Osteoblast (primary cell): ENCODE measurements at regions not wholly inside any gene's neighbourhood (a gene's known extent, or its start where the extent isn't known, plus 50 kb on each side); places are given as distances from the start of the nearest gene placed in this dataset.

ENCODE experiments used
- DNase-seq: peaks from one replicate; pipeline ENCODE4 v3.0.0; 2011; ENCODE audit warnings: low spot score, mixed read lengths; ENCODE audit not compliant: insufficient read length; ENCODE audit errors: missing footprints
- H2AFZ ChIP-seq: 2 replicates; pipeline ENCODE4 v1.6.0; 2011; ENCODE audit warnings: mild to moderate bottlenecking, low read length
- H3K27ac ChIP-seq: 2 replicates; pipeline ENCODE4 v1.5.1; 2011; ENCODE audit warnings: mild to moderate bottlenecking, low read depth, low read length, moderate library complexity
- H3K27me3 ChIP-seq: 2 replicates; pipeline ENCODE4 v1.6.0; 2012; ENCODE audit warnings: mild to moderate bottlenecking, control low read depth, inconsistent platforms, low read length, moderate library complexity; ENCODE audit not compliant: insufficient read depth
- H3K36me3 ChIP-seq: 2 replicates; pipeline ENCODE4 v1.5.1; 2011; ENCODE audit warnings: mild to moderate bottlenecking, low read length, control low read depth, moderate library complexity; ENCODE audit not compliant: insufficient read depth
- H3K4me1 ChIP-seq: 2 replicates; pipeline ENCODE4 v1.5.1; 2011; ENCODE audit warnings: mild to moderate bottlenecking, low read length, control low read depth, moderate library complexity; ENCODE audit not compliant: insufficient read depth
- H3K4me2 ChIP-seq: 2 replicates; pipeline ENCODE4 v1.6.0; 2011; ENCODE audit warnings: mild to moderate bottlenecking, low read length; ENCODE audit not compliant: insufficient read depth
- H3K4me3 ChIP-seq: fragments of 200-600 bp; sonication (generic); 3 replicates; pipeline ENCODE4 v1.5.1; 2012; ENCODE audit warnings: mild to moderate bottlenecking, low read length, inconsistent platforms; ENCODE audit not compliant: insufficient read depth
- H3K79me2 ChIP-seq: 2 replicates; pipeline ENCODE4 v1.6.0; 2012; ENCODE audit warnings: mild to moderate bottlenecking, low read length, control low read depth, inconsistent platforms; ENCODE audit not compliant: insufficient read depth
- H3K9me3 ChIP-seq: 2 replicates; pipeline ENCODE4 v1.5.1; 2011; ENCODE audit warnings: low read depth, low read length, control low read depth
- H4K20me1 ChIP-seq: 2 replicates; pipeline ENCODE4 v1.6.0; 2012; ENCODE audit warnings: mild to moderate bottlenecking, low read length, control low read depth; ENCODE audit not compliant: insufficient read depth
- CTCF ChIP-seq: IDR thresholded peaks from 2 replicates; pipeline ENCODE4 v1.5.1; 2011; ENCODE audit warnings: mild to moderate bottlenecking, low read depth, low read length, moderate library complexity; ENCODE audit errors: extremely low read depth

- Histone ChIP-seq H3K27me3 (no peaks in the 10 kb centered on the region), H3K4me3 (no peak overlapping the region), H3K27ac (peak overlapping the region; percentile 98), H2AFZ (no peak overlapping the region), H3K4me2 (no peak overlapping the region), H3K79me2 (no peaks in the 10 kb centered on the region), H3K36me3 (no peaks in the 10 kb centered on the region), H3K4me1 (peaks cover 68% of the 10 kb centered on the region), H3K9me3 (no peaks in the 10 kb centered on the region), H4K20me1 (no peaks in the 10 kb centered on the region)
- DNase-seq = no peak
- TF ChIP-seq CTCF = no peak
Observed at GRCh38 chr12:65636436-65636835, 187.8 kb upstream of the HMGA2 start.

- Histone ChIP-seq H3K36me3 (no peaks in the 10 kb centered on the region), H3K9me3 (no peaks in the 10 kb centered on the region), H3K4me2 (no peak overlapping the region), H4K20me1 (no peaks in the 10 kb centered on the region), H3K4me3 (no peak overlapping the region), H2AFZ (no peak overlapping the region), H3K27me3 (no peaks in the 10 kb centered on the region), H3K27ac (peak overlapping the region; percentile 98), H3K79me2 (no peaks in the 10 kb centered on the region), H3K4me1 (peaks cover 66% of the 10 kb centered on the region)
- no peak for TF ChIP-seq CTCF
- DNase-seq = no peak
Observed at GRCh38 chr12:65637150-65637549, 187.1 kb upstream of the HMGA2 start.

- peak overlapping the region; percentile 58 for H2AFZ ChIP-seq
- no peaks in the 10 kb centered on the region for H3K9me3 ChIP-seq
- no peak overlapping the region for H3K4me3 ChIP-seq
- peak overlapping the region; percentile 98 for H3K27ac ChIP-seq
- H3K79me2 ChIP-seq = no peaks in the 10 kb centered on the region
- TF ChIP-seq CTCF = no peak
- DNase-seq = no peak
- no peaks in the 10 kb centered on the region for H3K27me3 ChIP-seq
- H4K20me1 ChIP-seq = no peaks in the 10 kb centered on the region
- no peak overlapping the region for H3K4me2 ChIP-seq
- H3K36me3 ChIP-seq = no peaks in the 10 kb centered on the region
- peaks cover 59% of the 10 kb centered on the region for H3K4me1 ChIP-seq
Observed at GRCh38 chr12:65637774-65638173, 186.5 kb upstream of the HMGA2 start.

DNA sequence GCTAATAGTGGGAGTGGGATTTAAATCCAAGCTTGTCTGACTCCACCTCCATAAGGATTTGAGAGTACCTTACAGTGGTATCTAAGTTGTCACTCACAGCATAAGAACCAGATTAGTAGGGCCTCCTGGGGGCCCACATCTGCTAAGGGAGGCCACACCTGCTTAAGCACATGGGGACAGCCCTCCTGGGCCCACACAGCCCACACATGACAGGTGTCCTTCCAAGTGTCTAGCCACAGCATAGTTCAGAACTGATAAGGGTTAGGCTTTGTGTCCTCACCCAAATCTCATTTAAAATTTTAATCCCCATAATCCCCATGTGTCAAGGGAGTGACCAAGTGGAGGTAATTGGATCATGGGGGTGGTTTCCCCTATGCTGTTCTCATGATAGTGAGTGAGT, 186.0 kb upstream of the HMGA2 start:
- Histone ChIP-seq H3K79me2 (no peaks in the 10 kb centered on the region), H2AFZ (no peak overlapping the region), H3K9me3 (no peaks in the 10 kb centered on the region), H3K27me3 (no peaks in the 10 kb centered on the region), H3K36me3 (no peaks in the 10 kb centered on the region), H3K27ac (peak overlapping the region; percentile 98), H3K4me3 (no peak overlapping the region), H3K4me1 (peaks cover 55% of the 10 kb centered on the region), H3K4me2 (no peak overlapping the region), H4K20me1 (no peaks in the 10 kb centered on the region)
- no peak for DNase-seq
- no peak for TF ChIP-seq CTCF
